ENCODE measurements at regions not wholly inside any gene's neighbourhood (a gene's known extent, or its start where the extent isn't known, plus 50 kb on each side); places are given as distances from the start of the nearest gene placed in this dataset.

DNA sequence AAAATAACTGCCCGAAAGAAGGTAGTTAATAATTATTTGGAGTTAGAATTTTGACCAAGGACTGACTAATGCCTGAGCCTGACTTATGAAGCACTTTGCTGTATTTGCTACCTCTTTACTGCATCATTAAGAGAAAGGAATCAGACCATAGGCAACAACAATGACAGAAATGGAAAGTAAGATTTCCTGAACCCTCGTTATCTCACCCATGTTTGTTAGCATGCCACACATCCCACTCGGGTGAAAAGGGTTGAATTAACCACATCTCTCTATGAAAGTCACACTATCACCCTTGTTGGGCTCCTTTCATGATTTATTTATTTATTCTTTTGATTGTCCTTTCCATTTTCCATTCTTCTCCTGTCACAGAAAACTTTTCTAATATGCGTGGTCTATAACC, 59.6 kb downstream of the OLIG3 start:
- DNase-seq, result no peak

- no peak for DNase-seq
Measured at GRCh38 chr6:137432054-137432611, 62.1 kb downstream of the OLIG3 start.

DNA sequence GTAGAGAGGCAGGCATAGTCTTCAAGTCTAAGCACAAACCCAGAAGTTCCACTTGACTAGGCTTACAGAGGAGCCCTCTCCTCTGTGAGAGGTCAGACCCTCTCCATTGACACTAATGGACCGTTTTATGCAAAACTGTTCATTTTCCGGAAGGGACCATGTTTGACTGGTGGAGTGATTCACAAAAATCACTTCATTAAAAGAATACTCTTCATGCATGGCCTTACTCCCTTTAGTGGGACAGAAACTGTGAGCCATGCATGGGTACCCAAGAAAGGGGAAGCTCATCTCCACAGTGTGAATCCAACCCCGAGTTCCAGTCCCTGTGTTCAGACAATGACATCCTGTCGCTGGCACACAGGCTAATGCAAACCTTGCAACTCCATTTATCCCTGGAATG, 63.2 kb downstream of the OLIG3 start:
- DNase-seq, result no peak

- no peak for DNase-seq
Measured at GRCh38 chr6:137427656-137428290, 66.4 kb downstream of the OLIG3 start.

DNA sequence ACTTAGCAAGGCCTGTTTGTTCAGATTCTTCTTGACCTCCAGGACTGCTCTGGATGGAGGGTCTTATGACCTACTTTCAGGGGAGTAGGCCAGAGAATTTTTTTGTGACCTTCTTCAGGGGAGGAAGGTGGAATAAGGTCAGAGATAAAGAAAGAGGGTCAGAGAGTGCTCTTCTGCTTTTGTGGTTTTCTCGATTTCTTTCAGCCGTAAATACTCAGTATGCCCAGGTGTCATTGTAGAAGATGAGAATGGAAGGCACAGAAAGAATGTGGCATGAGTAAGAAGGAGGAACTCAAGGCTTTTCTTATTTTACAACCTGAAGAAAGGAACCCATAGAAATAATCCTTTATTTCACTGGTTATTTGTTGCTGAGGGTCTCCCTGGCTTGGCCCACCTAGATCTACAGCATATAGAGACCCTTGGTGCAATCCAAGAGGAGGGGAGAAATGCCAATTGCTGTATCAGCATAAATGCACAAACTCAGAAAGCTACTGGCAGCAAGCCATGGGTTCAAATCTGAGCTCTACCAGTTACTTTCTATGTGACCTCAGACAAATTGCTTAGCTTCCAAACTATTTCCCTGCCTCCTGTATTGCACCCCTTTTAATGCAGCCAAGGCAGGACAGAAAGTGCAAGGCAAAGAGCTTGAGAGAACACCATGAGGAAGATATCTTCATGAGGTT, 68.0 kb downstream of the OLIG3 start:
- no peak for DNase-seq

DNA sequence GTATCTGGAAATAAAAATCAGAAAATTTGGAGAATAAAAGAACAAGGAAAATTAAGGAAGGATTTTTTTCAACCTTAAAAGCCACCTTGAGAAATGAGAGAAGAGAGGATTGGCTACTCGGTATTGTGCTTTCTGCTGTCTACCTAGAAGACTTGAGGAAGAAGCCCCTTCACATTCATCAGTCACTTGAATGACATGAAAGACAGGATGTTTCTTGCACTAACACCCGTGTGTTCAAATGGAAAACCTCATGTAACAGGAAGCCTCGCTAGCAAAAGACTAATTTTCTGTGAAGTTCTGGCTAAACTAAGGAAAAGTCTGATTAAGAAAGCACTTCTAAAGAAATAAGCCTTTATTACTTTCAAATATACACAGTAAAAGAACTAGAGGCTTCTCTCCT, 69.9 kb downstream of the OLIG3 start:
- no peak for DNase-seq

- DNase-seq, result no peak
Measured at GRCh38 chr6:137423451-137424168, 70.6 kb downstream of the OLIG3 start.

GRCh38 chr6:137417396-137417795, 76.8 kb downstream of the OLIG3 start:
- DNase-seq, result no peak

GRCh38 chr6:137416376-137417109, 77.7 kb downstream of the OLIG3 start:
- no peak for DNase-seq

- no peak for DNase-seq
Measured at GRCh38 chr6:137415834-137416190, 78.4 kb downstream of the OLIG3 start.

DNA sequence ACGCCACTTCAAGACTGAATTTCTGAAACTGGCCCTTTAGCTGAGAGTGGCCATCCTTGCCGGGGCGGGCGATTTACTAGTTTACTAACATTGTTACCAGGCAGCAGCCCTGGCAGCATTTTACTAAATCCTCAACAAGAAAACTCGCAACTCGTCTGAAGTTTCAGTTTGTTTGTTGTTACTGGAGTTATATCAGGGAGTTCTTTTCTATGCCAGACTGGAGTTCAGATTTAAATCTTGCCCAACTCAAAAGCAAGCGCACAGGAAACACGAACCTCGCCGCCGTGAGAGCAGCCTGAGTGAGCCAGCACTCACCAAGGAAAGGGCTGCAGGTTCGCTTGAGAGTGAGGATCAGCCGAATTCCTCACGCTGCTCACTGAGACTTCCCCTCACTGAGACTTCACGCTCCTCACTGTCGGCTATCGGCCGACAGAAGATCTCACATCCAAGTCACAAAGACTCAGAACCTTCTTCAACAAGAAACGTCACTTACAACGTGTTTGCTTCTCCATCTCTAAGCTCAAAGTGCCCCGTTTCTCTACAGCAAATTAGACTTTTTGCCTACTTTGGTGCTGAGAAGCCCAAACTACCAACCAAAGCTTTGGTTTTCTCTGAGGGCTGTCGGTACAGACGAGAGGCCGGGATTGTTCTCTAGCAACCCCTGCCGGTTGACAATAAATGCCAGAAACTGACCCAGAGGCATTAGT, 78.9 kb downstream of the OLIG3 start:
- no peak for DNase-seq

GRCh38 chr6:137414599-137414998, 79.6 kb downstream of the OLIG3 start:
- DNase-seq, result no peak

DNA sequence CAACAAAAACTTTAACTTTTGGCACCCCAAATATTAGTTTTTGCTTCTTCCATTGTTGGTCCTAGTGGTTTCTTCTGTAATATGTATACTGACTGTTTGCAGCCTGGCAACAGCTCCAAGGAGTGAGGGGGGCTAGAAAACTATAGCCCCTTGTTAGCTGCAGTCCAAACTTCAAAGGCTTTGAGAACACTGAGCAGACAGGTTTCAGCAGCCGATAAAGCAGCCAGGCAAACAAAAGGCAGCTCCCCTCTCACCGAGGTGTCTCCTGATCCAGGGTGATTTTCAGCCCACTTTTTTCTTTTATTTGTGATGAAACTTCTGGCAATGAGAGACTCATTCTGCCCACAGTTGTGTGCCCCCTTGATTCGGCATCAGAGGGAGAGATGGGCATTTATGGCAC, 80.7 kb downstream of the OLIG3 start:
- DNase-seq, result no peak

GRCh38 chr6:137412562-137412961, 81.6 kb downstream of the OLIG3 start:
- DNase-seq, result no peak

DNA sequence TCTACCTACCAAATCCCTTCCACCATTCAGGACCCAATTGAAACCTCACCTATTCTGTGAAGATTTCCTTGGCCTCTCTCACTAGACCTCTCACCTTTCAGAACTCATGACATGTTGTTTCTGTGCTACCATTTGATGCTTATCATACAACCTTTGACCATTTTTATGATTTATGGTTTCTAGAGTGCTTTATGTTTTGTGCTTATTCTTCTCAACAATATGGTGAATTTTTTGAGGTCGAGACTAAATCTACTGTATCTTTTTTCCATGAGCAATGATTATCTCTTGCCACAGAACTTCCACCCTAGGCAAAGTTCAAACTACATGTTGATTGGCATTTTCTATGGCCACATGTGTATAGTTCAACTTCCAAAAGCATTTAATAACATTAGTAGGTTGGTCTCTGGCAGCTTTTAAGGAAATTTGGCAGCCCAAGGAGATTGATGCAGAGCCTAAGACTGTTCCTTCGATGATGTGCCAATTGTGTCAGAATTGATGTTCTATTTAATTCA, 84.9 kb downstream of the OLIG3 start:
- no peak for DNase-seq

DNA sequence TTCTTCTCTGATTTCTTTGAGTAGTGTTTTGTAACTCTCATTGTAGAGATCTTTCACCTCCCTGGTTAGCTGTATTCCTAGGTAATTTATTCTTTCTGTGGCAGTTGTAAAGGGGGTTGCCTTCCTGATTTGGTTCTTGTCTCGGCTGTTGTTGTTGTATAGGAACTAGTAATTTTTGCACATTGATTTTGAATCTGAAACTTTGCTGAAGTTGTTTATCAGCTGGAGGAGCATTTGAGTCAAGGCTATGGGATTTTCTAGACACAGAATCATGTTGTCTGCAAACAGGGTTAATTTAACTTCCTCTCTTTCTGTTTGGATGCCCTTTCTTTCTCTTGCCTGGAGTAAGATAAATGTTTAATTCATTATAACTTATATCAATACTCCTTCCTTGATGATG, 86.4 kb downstream of the OLIG3 start:
- no peak for DNase-seq

DNA sequence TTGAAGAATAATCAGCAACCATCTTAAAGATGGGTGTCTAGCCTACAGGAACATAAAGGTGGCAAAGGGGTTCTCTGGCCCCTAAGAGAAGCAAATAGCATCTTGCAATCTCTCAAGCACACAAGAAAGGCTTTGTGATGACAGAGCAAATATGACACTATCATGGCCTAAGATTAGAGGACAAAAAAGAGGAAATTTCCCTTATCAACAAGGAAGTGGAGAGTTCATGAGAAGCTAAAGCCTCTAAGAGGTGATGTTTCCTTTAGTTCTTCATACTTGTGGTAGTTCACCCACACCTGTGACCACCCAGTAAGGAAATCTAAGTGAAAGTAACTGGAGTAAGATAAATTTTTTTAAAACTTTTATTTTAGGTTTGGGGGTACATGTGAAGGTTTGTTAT, 88.4 kb downstream of the OLIG3 start:
- no peak for DNase-seq

DNA sequence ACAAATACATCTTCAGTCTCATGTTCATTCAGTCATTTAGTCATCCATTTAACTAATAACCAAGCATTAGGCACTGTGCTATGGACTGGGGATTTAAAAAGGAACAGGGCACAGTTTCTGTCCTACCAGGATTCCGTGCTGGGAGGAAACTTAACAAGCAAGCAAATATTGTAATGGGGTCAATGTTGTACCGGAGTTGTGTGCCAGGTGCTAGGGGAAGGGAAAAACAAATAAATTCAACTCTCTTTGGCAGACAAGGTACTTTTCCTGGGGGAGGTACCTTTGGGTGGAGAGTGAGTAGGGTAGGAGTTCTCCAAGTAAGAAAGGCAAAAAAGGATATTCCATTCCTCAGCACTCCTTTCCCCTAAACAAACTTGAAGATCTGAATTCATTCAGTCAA, 90.3 kb downstream of the OLIG3 start:
- peak; percentile 27 for DNase-seq

DNA sequence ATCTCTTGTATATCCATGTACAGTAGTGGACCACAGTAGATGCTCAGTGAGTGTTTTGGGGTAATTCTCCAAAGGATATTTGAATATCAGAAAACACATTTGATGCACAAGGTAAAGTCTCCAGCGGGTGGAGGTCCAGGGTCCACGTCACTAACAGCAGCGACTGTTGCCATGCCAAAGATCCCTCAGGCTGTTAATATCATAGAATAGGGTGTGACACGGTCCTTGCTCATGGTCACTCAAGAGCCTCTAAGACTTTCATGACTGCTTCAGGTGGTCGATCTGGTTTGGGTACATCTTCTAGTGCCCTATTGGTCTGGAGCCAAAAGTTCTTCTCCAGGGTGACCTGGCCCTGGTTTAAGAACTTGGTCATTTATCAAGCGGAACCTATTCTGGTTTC, 90.8 kb downstream of the OLIG3 start:
- no peak for DNase-seq

DNA sequence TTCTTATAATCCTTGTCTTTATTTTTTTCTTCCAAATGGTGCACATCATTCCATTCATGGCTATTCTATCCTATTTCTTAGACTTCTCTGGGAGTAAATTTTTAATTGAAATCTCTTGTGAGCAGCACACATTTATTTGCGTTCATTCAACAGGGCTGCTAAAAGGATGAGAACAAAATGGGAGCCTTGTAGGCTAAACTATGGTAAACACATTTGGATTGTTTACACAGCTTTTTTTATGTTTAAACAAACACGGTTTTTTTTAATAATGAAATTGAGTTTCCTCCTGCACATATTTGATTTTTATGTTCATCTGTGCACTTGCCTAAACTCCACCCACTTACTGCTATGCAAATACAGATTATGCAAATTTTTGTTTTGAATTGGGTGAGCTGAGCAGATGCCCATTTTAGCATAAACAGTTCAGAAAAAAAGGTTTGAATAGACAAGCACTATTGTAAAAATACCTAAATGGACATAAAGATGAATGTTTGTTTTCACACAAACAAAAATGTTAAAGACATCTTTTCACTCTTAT, 92.0 kb downstream of the OLIG3 start:
- DNase-seq, result peak; percentile 43

- no peak for DNase-seq
Measured at GRCh38 chr6:137401088-137401487, 93.1 kb downstream of the OLIG3 start.

DNA sequence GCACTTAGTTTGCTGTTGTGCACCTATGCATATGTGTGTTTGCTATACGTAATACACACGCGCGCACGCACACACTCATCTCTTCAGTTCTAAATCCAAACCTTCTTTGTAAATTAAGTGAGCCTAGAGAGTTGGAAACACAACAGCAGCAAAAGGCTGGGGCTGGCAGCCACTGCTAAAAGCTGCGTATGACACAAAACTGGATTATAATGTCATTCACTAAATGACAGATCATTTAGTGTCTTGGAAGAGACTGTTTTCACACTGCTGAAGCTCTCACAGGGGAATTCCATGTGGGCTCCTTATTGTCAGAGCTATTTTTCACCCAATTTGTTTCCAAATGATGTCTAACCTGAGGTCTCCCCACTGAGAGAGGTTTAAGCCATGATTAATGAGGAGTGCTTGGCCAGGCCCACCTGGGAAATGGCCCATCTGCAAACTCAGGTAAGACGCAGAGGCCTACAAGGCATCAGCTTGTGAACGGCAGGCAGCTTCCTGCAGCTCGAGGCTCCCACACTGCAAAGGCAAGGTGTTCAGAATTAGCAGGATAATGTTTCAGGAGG, 94.2 kb downstream of the OLIG3 start:
- no peak for DNase-seq
